Natural killer cell (primary cell): ENCODE measurements at regions not wholly inside any gene's neighbourhood (a gene's known extent, or its start where the extent isn't known, plus 50 kb on each side); places are given as distances from the start of the nearest gene placed in this dataset.

Experiments
- ATAC-seq, 3 donors: fragments of 150-1000 bp in 2 of 3; fragments of 200-7000 bp in 1 of 3; cut with Tn5 transposase; 1 replicate in 1 of 3; 2 replicates in 2 of 3; pipeline ENCODE4 v1.10.0; 2021; ENCODE audit warnings: mild to moderate bottlenecking in 2 of 3, moderate library complexity in 2 of 3
- DNase-seq, 2 donors: peaks; one replicate each; pipeline versions ENCODE4 v3.0.0 to v3.0.0-alpha.2; 2013 to 2021; ENCODE audit warnings: mixed read lengths in 1 of 2
- H3K27ac ChIP-seq: one replicate; pipeline ENCODE4 v1.5.1; 2013; ENCODE audit warnings: mild to moderate bottlenecking, low read length
- H3K27me3 ChIP-seq: one replicate; pipeline ENCODE4 v1.6.1; 2013; ENCODE audit warnings: low read length; ENCODE audit not compliant: control insufficient read depth, insufficient read depth
- H3K36me3 ChIP-seq: one replicate; pipeline ENCODE4 v1.6.1; 2013; ENCODE audit warnings: low read length; ENCODE audit not compliant: control insufficient read depth, insufficient read depth
- H3K4me1 ChIP-seq: one replicate; pipeline ENCODE4 v1.6.1; 2013; ENCODE audit warnings: low read length; ENCODE audit not compliant: control insufficient read depth, insufficient read depth
- H3K4me3 ChIP-seq: one replicate; pipeline ENCODE4 v1.5.1; 2013; ENCODE audit warnings: low read length
- H3K9me3 ChIP-seq: one replicate; pipeline ENCODE4 v1.6.1; 2013; ENCODE audit warnings: low read length; ENCODE audit not compliant: control insufficient read depth, insufficient read depth
- H3K27ac Mint-ChIP-seq, 2 donors: one replicate each; pipeline ENCODE4 v1.8.0; 2022; ENCODE audit warnings: mild to moderate bottlenecking in 2 of 2, mixed read lengths in 2 of 2, moderate library complexity in 1 of 2
- H3K27me3 Mint-ChIP-seq, 2 donors: one replicate each; pipeline ENCODE4 v1.8.0; 2022; ENCODE audit warnings: low read depth in 2 of 2, mixed read lengths in 2 of 2
- H3K36me3 Mint-ChIP-seq: one replicate; pipeline ENCODE4 v1.8.0; 2022; ENCODE audit warnings: mixed read lengths
- H3K4me1 Mint-ChIP-seq, 2 donors: one replicate each; pipeline ENCODE4 v1.8.0; 2022; ENCODE audit warnings: mixed read lengths in 2 of 2
- H3K4me3 Mint-ChIP-seq: one replicate; pipeline ENCODE4 v1.8.0; 2022; ENCODE audit warnings: mild to moderate bottlenecking, moderate library complexity, mixed read lengths
- H3K9me3 Mint-ChIP-seq, 2 donors: one replicate each; pipeline ENCODE4 v1.8.0; 2022; ENCODE audit warnings: mixed read lengths in 2 of 2
- WGBS: methylation state at CpG from one replicate; pipeline ENCODE4 v1.1.7; 2013; ENCODE audit warnings: missing lambda C conversion rate; ENCODE audit not compliant: insufficient coverage; 5-methylcytosine and 5-hydroxymethylcytosine counted together
- intact Hi-C: fragments of 100-400 bp; cut with micrococcal nuclease; formaldehyde crosslinking; loops from one replicate; pipeline ENCODE4 v1.14.2; 2022
- TF ChIP-seq, protein P1 (sequence below): fragments of 200-600 bp; IDR thresholded peaks from one replicate; pipeline ENCODE4 v1.8.0; 2022; ENCODE audit warnings: antibody characterized with exemption

DNA sequence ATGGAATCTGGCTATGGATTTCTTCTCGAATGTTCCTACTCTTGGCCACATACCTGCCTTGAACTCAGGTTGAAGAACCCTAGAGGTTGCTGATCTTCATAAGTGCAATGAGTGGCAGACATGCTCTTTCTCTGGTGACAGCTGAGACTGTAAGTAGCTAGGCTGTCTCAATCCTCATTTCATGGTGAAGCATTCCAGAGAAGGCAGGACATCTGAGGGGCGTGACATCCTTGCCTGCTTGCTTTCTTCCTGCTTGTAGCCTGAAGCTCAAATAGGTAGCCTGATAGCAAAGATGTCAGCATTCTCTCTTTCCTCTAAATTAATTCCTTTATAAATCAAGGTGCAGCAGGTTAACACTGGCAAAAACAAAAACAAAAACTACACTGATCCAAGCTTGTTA, 114.6 kb upstream of the MAGI3 start:
- Mint-ChIP-seq H3K27ac (no peak overlapping the region), H3K4me3 (no peak overlapping the region), H3K9me3 (no peaks in the 10 kb centered on the region), H3K36me3 (no peaks in the 10 kb centered on the region), H3K4me1 (no peaks in the 10 kb centered on the region), H3K27me3 (peaks cover 21 to 68% of the 10 kb centered on the region in 2 donors)
- no peaks in the 10 kb centered on the region for H3K27me3 ChIP-seq
- TF ChIP-seq, protein P1, sequence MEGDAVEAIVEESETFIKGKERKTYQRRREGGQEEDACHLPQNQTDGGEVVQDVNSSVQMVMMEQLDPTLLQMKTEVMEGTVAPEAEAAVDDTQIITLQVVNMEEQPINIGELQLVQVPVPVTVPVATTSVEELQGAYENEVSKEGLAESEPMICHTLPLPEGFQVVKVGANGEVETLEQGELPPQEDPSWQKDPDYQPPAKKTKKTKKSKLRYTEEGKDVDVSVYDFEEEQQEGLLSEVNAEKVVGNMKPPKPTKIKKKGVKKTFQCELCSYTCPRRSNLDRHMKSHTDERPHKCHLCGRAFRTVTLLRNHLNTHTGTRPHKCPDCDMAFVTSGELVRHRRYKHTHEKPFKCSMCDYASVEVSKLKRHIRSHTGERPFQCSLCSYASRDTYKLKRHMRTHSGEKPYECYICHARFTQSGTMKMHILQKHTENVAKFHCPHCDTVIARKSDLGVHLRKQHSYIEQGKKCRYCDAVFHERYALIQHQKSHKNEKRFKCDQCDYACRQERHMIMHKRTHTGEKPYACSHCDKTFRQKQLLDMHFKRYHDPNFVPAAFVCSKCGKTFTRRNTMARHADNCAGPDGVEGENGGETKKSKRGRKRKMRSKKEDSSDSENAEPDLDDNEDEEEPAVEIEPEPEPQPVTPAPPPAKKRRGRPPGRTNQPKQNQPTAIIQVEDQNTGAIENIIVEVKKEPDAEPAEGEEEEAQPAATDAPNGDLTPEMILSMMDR, result no peak
- ATAC-seq, result no peak
- H3K9me3 ChIP-seq, result no peaks in the 10 kb centered on the region
- no peaks in the 10 kb centered on the region for H3K36me3 ChIP-seq
- DNase-seq, result no peak
- no peaks in the 10 kb centered on the region for H3K4me1 ChIP-seq
- intact Hi-C loops, result no loop called here
- H3K4me3 ChIP-seq, result no peak overlapping the region
- WGBS, result 73% methylated on average over 2 of the region's 2 CpGs
- no peak overlapping the region for H3K27ac ChIP-seq

DNA sequence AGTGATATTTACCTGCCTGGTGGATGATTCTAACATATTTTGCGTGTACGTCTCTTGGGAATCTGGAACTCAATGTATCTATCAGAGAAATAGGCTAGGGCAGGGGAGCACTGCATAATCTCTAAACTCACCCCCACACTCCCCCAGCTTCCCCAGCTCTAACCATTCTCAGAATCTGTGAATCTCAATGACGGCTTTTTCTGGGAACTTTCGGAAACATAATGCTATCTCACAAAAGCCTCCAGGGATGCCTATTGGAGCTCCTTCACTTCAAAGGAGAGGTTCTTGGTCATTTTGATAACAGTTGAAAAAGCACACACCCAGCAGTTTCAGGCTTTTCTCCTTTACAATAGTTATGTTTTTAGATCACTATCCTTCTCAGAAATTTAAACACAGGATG, 113.8 kb upstream of the MAGI3 start:
- no peak overlapping the region for H3K27ac ChIP-seq
- no peak overlapping the region for H3K4me3 ChIP-seq
- no peaks in the 10 kb centered on the region for H3K9me3 Mint-ChIP-seq
- TF ChIP-seq, protein P1, result no peak
- no peaks in the 10 kb centered on the region for H3K4me1 Mint-ChIP-seq
- H3K36me3 ChIP-seq, result no peaks in the 10 kb centered on the region
- no peaks in the 10 kb centered on the region for H3K27me3 ChIP-seq
- no peak overlapping the region for H3K27ac Mint-ChIP-seq
- ATAC-seq, result no peak
- H3K9me3 ChIP-seq, result no peaks in the 10 kb centered on the region
- 95% methylated on average over 4 of the region's 4 CpGs for whole genome bisulfite sequencing
- no peaks in the 10 kb centered on the region for H3K36me3 Mint-ChIP-seq
- intact Hi-C loops, result no loop called here
- no peaks in the 10 kb centered on the region for H3K4me1 ChIP-seq
- no peak overlapping the region for H3K4me3 Mint-ChIP-seq
- peaks cover 24 to 71% of the 10 kb centered on the region in 2 donors for H3K27me3 Mint-ChIP-seq
- no peak for DNase-seq

DNA sequence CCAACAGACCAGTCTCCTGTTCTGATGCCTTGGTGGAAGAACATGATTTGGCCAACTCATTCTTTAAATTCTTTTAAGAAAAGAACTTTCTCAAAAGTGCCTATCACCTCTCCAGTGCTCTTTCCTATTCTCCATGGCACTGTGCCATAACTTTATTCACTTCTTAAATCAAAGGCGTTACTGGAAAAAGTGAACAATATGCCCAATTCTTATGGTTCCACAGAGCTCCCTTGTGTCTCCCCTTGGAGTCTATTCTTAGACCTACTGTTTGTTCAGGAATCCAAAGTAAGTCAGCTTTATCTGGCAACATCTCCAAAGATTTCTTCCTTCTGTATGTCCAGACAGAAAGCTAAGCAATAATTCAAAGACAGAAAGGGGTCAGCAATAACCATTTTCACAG, 111.9 kb upstream of the MAGI3 start:
- TF ChIP-seq, protein P1, result no peak
- no peaks in the 10 kb centered on the region for H3K4me1 Mint-ChIP-seq
- intact Hi-C loops, result no loop called here
- no peak overlapping the region for H3K27ac ChIP-seq
- H3K36me3 ChIP-seq, result no peaks in the 10 kb centered on the region
- 88% methylated on average over 1 of the region's 1 CpG for WGBS
- no peaks in the 10 kb centered on the region for H3K27me3 ChIP-seq
- H3K9me3 Mint-ChIP-seq, result no peaks in the 10 kb centered on the region
- no peak for DNase-seq
- H3K4me3 Mint-ChIP-seq, result no peak overlapping the region
- H3K9me3 ChIP-seq, result no peaks in the 10 kb centered on the region
- H3K27me3 Mint-ChIP-seq, result peaks cover 21 to 61% of the 10 kb centered on the region in 2 donors
- H3K4me3 ChIP-seq, result no peak overlapping the region
- H3K36me3 Mint-ChIP-seq, result no peaks in the 10 kb centered on the region
- ATAC-seq, result no peak
- no peak overlapping the region for H3K27ac Mint-ChIP-seq
- H3K4me1 ChIP-seq, result no peaks in the 10 kb centered on the region

DNA sequence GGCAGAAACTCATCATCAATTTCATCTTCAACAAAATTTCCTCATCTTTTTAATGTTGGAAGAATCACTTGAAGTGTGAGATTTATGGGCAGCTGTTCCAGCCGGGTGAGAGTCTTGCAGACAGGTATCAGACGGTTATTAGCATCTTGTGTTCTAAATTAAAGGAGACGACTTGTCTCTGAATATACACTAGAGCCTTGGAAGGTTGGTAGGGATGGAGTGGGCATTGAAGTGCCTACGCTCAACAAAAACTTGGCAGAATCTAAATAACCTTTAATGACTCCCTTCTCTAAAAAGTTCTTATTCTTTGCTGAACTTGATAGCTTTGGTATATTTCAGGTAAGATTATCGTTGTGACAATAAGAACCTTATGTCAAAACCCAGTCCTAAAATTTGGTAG, 111.5 kb upstream of the MAGI3 start:
- Histone ChIP-seq H3K27me3 (no peaks in the 10 kb centered on the region), H3K4me3 (no peak overlapping the region), H3K36me3 (no peaks in the 10 kb centered on the region), H3K4me1 (no peaks in the 10 kb centered on the region), H3K27ac (no peak overlapping the region), H3K9me3 (no peaks in the 10 kb centered on the region)
- ATAC-seq (no peak), DNase-seq (no peak)
- Mint-ChIP-seq H3K4me1 (no peaks in the 10 kb centered on the region), H3K4me3 (no peak overlapping the region), H3K27ac (no peak overlapping the region), H3K36me3 (no peaks in the 10 kb centered on the region), H3K27me3 (peaks cover 24 to 61% of the 10 kb centered on the region in 2 donors), H3K9me3 (no peaks in the 10 kb centered on the region)
- TF ChIP-seq, protein P1, result no peak
- WGBS, result 85% methylated on average over 3 of the region's 5 CpGs
- intact Hi-C loops, result no loop called here
